NCI-H446 (cell line): ENCODE measurements at regions not wholly inside any gene's neighbourhood (a gene's known extent, or its start where the extent isn't known, plus 50 kb on each side); places are given as distances from the start of the nearest gene placed in this dataset.
A peak's percentile ranks its signal among the peaks of the same experiment; 100 is the strongest.

Experiments used
- DNase-seq, 2 experiments: peaks; one replicate each; lab custom pipeline; 2025; lab: John Stamatoyannopoulos, UW

- DNase-seq = no peak
Observed at GRCh38 chr12:125225641-125226040, 160.4 kb downstream of the AACS start.

GRCh38 chr12:125228519-125229260, 163.5 kb downstream of the AACS start:
- DNase-seq = peak; percentile 30 to 55

GRCh38 chr12:125229878-125230530, 164.8 kb downstream of the AACS start:
- no peak for DNase-seq

- no peak for DNase-seq
Observed at GRCh38 chr12:125233319-125233718, 168.1 kb downstream of the AACS start.

- DNase-seq = no peak
Observed at GRCh38 chr12:125239563-125239962, 174.3 kb downstream of the AACS start.

GRCh38 chr12:125240717-125241116, 175.5 kb downstream of the AACS start:
- no peak for DNase-seq

GRCh38 chr12:125243811-125244210, 178.6 kb downstream of the AACS start:
- no peak for DNase-seq

GRCh38 chr12:125244338-125244737, 179.1 kb downstream of the AACS start:
- no peak for DNase-seq

GRCh38 chr12:125245581-125246557, 180.6 kb downstream of the AACS start:
- no peak for DNase-seq

GRCh38 chr12:125247477-125247876, 182.2 kb downstream of the AACS start:
- DNase-seq = no peak

- DNase-seq = no peak
Observed at GRCh38 chr12:125249066-125249824, 184.0 kb downstream of the AACS start.

GRCh38 chr12:125249932-125250331, 184.7 kb downstream of the AACS start:
- DNase-seq = no peak

GRCh38 chr12:125254236-125254635, 189.0 kb downstream of the AACS start:
- DNase-seq = no peak

- no peak for DNase-seq
Observed at GRCh38 chr12:125254856-125255255, 189.6 kb downstream of the AACS start.

- DNase-seq = no peak
Observed at GRCh38 chr12:125255935-125256633, 190.8 kb downstream of the AACS start.

- no peak for DNase-seq
Observed at GRCh38 chr12:125256634-125256936, 191.3 kb downstream of the AACS start.

GRCh38 chr12:125259178-125259867, 194.1 kb downstream of the AACS start:
- no peak for DNase-seq

- DNase-seq = no peak
Observed at GRCh38 chr12:125262851-125263250, 197.6 kb downstream of the AACS start.

GRCh38 chr12:125263385-125263784, 198.2 kb downstream of the AACS start:
- DNase-seq = no peak

GRCh38 chr12:125267114-125267513, 201.9 kb downstream of the AACS start:
- no peak for DNase-seq

GRCh38 chr12:125269276-125269675, 204.0 kb downstream of the AACS start:
- no peak for DNase-seq
